ENCODE measurements at regions not wholly inside any gene's neighbourhood (a gene's known extent, or its start where the extent isn't known, plus 50 kb on each side); places are given as distances from the start of the nearest gene placed in this dataset.
"Not testable (repeated sequence)": the region's sequence is repeated elsewhere in the genome, so short reads cannot be mapped to it uniquely, and the experiment has no call there.

GRCh38 chr6:85287654-85288053 is 162.2 kb upstream of the NT5E start:
- Histone ChIP-seq H3K36me3 (ENCODE audit: control insufficient read depth in 4 of 4, insufficient read depth in 4 of 4, low read length in 4 of 4) (no peaks in the 10 kb centered on the region), H3K4me1 (ENCODE audit: control insufficient read depth in 5 of 5, insufficient read depth in 5 of 5, low read length in 5 of 5) (no peaks in the 10 kb centered on the region), H3K9me3 (ENCODE audit: control insufficient read depth in 4 of 4, insufficient read depth in 3 of 4, low read length in 3 of 4) (peaks cover 0 to 3% (median 0%) of the 10 kb centered on the region in 4 donors), H3K4me3 (no peak overlapping the region), H3K9ac (ENCODE audit: insufficient read depth in 1 of 2, low read length in 2 of 2) (no peak overlapping the region), H3K27me3 (ENCODE audit: control insufficient read depth in 3 of 3, insufficient read depth in 3 of 3, low read length in 2 of 3) (no peaks in the 10 kb centered on the region), H3K27ac (ENCODE audit: low read depth in 1 of 2, low read length in 1 of 2) (no peak overlapping the region)
- no peak for ATAC-seq (ENCODE audit: insufficient read depth, low FRiP score)
- WGBS, 2 donors: 88% methylated on average over 9 of the region's 9 CpGs
- no peak for TF ChIP-seq CTCF (IDR thresholded peaks at IDR 0.05; ENCODE audit: control extremely low read depth, extremely low read depth)
- no peak for DNase-seq

GRCh38 chr6:85287158-85287557 is 162.7 kb upstream of the NT5E start:
- no peak overlapping the region for H3K9ac ChIP-seq (ENCODE audit: insufficient read depth in 1 of 2, low read length in 2 of 2)
- ATAC-seq (ENCODE audit: insufficient read depth, low FRiP score) (no peak), DNase-seq (no peak)
- peaks cover 0 to 3% (median 0%) of the 10 kb centered on the region in 4 donors for H3K9me3 ChIP-seq (ENCODE audit: control insufficient read depth in 4 of 4, insufficient read depth in 3 of 4, low read length in 3 of 4)
- TF ChIP-seq CTCF (IDR thresholded peaks at IDR 0.05; ENCODE audit: control extremely low read depth, extremely low read depth): no peak
- H3K27ac ChIP-seq (ENCODE audit: low read depth in 1 of 2, low read length in 1 of 2): no peak overlapping the region
- H3K4me3 ChIP-seq: no peak overlapping the region
- no peaks in the 10 kb centered on the region for H3K27me3 ChIP-seq (ENCODE audit: control insufficient read depth in 3 of 3, insufficient read depth in 3 of 3, low read length in 2 of 3)
- H3K36me3 ChIP-seq (ENCODE audit: control insufficient read depth in 4 of 4, insufficient read depth in 4 of 4, low read length in 4 of 4): no peaks in the 10 kb centered on the region
- 70 to 80% methylated on average over 3 of the region's 3 CpGs for WGBS, 2 donors
- no peaks in the 10 kb centered on the region for H3K4me1 ChIP-seq (ENCODE audit: control insufficient read depth in 5 of 5, insufficient read depth in 5 of 5, low read length in 5 of 5)

DNA sequence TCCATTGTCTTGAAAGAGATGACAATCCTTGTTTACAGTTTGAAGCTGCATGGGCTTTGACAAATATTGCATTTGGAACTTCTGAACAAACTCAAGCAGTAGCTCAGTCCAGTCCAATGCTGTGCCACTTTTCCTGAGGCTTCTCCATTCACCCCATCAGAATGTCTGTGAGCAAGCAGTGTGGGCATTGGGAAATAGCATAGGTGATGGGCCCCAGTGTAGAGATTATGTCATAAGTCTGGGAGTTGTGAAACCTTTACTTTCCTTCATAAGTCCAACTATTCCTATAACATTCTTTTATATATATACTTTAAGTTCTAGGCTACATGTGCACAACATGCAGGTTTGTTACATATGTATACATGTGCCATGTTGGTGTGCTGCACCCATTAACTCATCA is 163.4 kb upstream of the NT5E start:
- not testable (repeated sequence) for H3K36me3 ChIP-seq (ENCODE audit: control insufficient read depth in 4 of 4, insufficient read depth in 4 of 4, low read length in 4 of 4); H3K9ac ChIP-seq (ENCODE audit: insufficient read depth in 1 of 2, low read length in 2 of 2); H3K4me1 ChIP-seq (ENCODE audit: control insufficient read depth in 5 of 5, insufficient read depth in 5 of 5, low read length in 5 of 5); ATAC-seq (ENCODE audit: insufficient read depth, low FRiP score); DNase-seq; H3K27me3 ChIP-seq (ENCODE audit: control insufficient read depth in 3 of 3, insufficient read depth in 3 of 3, low read length in 2 of 3); H3K9me3 ChIP-seq (ENCODE audit: control insufficient read depth in 4 of 4, insufficient read depth in 3 of 4, low read length in 3 of 4); H3K27ac ChIP-seq (ENCODE audit: low read depth in 1 of 2, low read length in 1 of 2); H3K4me3 ChIP-seq

GRCh38 chr6:85285934-85286333 is 163.9 kb upstream of the NT5E start:
- DNase-seq: no peak
- no peak overlapping the region for H3K27ac ChIP-seq (ENCODE audit: low read depth in 1 of 2, low read length in 1 of 2)
- H3K4me1 ChIP-seq (ENCODE audit: control insufficient read depth in 5 of 5, insufficient read depth in 5 of 5, low read length in 5 of 5): no peaks in the 10 kb centered on the region
- H3K9ac ChIP-seq (ENCODE audit: insufficient read depth in 1 of 2, low read length in 2 of 2): no peak overlapping the region
- 89 to 90% methylated on average over 22 of the region's 22 CpGs for WGBS, 2 donors
- H3K27me3 ChIP-seq (ENCODE audit: control insufficient read depth in 3 of 3, insufficient read depth in 3 of 3, low read length in 2 of 3): no peaks in the 10 kb centered on the region
- no peak for ATAC-seq (ENCODE audit: insufficient read depth, low FRiP score)
- H3K9me3 ChIP-seq (ENCODE audit: control insufficient read depth in 4 of 4, insufficient read depth in 3 of 4, low read length in 3 of 4): peaks cover 0 to 3% (median 0%) of the 10 kb centered on the region in 4 donors
- H3K36me3 ChIP-seq (ENCODE audit: control insufficient read depth in 4 of 4, insufficient read depth in 4 of 4, low read length in 4 of 4): no peaks in the 10 kb centered on the region
- no peak overlapping the region for H3K4me3 ChIP-seq
- TF ChIP-seq CTCF (IDR thresholded peaks at IDR 0.05; ENCODE audit: control extremely low read depth, extremely low read depth): no peak

All from lung (tissue), 11 donors.